ENCODE measurements at regions not wholly inside any gene's neighbourhood (a gene's known extent, or its start where the extent isn't known, plus 50 kb on each side); places are given as distances from the start of the nearest gene placed in this dataset.

DNA sequence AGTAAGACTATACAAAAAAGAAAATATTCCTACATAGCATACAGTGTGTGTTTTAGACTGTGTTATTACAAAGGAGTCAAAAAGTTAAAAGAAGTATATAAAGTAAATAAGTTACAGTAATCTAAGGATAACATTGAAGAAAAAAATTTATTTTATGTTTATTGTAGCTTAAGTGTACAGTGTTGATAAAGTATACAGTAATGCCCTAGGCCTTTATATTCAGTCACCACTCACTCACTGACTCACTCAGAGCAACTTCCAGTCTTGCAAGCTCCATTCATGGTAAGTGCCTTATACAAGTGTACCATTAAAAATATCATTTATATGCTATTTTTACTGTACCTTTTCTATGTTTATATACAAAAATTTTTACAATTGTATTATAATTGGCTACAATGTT, 220.1 kb downstream of the BCHE start:
- TF ChIP-seq, protein P1, sequence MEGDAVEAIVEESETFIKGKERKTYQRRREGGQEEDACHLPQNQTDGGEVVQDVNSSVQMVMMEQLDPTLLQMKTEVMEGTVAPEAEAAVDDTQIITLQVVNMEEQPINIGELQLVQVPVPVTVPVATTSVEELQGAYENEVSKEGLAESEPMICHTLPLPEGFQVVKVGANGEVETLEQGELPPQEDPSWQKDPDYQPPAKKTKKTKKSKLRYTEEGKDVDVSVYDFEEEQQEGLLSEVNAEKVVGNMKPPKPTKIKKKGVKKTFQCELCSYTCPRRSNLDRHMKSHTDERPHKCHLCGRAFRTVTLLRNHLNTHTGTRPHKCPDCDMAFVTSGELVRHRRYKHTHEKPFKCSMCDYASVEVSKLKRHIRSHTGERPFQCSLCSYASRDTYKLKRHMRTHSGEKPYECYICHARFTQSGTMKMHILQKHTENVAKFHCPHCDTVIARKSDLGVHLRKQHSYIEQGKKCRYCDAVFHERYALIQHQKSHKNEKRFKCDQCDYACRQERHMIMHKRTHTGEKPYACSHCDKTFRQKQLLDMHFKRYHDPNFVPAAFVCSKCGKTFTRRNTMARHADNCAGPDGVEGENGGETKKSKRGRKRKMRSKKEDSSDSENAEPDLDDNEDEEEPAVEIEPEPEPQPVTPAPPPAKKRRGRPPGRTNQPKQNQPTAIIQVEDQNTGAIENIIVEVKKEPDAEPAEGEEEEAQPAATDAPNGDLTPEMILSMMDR (IDR thresholded peaks at IDR 0.05; ENCODE audit: low read length): no peak
- no peak for TF ChIP-seq EZH2phosphoT487 (IDR thresholded peaks at IDR 0.05; ENCODE audit: low read length)

All from MM.1S (cell line).